ENCODE measurements at regions not wholly inside any gene's neighbourhood (a gene's known extent, or its start where the extent isn't known, plus 50 kb on each side); places are given as distances from the start of the nearest gene placed in this dataset.
A peak's percentile ranks its signal among the peaks of the same experiment; 100 is the strongest.

DNA sequence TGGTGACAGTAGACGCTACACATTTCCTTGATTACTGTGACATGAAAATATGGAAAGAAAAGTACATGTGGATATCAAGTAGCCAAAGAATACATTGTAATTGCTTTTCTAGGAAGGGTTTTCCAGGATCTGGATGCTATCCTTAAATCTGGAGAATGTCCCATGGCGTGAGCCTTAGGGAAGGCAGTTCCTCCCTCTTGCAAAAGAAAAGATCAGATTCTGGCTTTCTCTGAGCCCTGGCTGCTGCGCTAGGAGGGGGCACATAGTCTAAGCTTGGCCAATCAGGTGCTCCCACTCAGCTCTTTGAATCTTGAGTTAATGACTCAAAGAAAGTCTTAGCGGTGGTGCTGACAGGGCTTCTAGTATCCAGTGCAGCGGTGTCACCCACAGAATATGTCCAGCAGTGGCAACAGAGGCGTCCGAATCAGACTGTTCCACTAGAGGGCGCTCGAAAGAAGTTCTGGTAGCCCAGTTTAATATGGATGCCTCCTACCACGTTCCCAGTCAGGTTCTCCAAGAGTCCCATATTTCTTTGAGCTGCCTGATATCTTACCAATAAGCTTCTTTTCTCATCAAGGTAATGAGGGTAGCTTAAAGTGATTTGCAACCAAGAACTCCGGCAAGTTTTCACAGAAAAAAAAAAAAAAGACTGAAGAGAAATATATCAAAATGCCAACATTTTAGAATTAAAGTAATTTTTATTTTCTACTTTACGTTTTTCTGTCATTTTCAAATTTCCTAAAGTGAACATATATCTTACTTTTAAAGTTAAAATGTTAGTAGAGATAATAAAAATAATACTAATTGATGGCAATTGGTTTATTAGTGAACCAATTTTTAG is 213.4 kb upstream of the S100G start:
- TF ChIP-seq ZFX (IDR thresholded peaks at IDR 0.05), result no peak
- TF ChIP-seq, protein P1, sequence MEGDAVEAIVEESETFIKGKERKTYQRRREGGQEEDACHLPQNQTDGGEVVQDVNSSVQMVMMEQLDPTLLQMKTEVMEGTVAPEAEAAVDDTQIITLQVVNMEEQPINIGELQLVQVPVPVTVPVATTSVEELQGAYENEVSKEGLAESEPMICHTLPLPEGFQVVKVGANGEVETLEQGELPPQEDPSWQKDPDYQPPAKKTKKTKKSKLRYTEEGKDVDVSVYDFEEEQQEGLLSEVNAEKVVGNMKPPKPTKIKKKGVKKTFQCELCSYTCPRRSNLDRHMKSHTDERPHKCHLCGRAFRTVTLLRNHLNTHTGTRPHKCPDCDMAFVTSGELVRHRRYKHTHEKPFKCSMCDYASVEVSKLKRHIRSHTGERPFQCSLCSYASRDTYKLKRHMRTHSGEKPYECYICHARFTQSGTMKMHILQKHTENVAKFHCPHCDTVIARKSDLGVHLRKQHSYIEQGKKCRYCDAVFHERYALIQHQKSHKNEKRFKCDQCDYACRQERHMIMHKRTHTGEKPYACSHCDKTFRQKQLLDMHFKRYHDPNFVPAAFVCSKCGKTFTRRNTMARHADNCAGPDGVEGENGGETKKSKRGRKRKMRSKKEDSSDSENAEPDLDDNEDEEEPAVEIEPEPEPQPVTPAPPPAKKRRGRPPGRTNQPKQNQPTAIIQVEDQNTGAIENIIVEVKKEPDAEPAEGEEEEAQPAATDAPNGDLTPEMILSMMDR (conservative IDR thresholded peaks at IDR 0.05), result peak; percentile 73
- H3K27ac ChIP-seq, result no peak overlapping the region

DNA sequence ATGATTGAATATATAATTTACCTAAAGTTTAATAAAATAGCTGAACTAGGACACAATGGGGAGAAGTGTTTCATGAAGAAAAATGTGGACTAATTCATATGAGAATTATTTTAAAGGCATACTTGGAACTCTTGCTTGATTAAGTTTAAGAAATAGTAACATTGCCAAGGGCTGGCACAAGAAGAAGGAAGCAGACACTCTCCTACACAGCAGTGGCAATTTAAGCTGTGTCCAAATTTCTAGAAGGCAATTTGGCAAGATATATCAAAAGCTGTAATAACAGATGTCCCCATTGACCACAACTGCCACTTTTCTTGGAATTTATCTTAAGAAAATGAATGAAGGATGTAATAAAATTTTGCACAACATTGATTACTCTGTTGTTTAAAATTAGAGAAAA is 209.5 kb upstream of the S100G start:
- TF ChIP-seq ZFX (IDR thresholded peaks at IDR 0.05), result no peak
- TF ChIP-seq, protein P1 (conservative IDR thresholded peaks at IDR 0.05), result no peak

DNA sequence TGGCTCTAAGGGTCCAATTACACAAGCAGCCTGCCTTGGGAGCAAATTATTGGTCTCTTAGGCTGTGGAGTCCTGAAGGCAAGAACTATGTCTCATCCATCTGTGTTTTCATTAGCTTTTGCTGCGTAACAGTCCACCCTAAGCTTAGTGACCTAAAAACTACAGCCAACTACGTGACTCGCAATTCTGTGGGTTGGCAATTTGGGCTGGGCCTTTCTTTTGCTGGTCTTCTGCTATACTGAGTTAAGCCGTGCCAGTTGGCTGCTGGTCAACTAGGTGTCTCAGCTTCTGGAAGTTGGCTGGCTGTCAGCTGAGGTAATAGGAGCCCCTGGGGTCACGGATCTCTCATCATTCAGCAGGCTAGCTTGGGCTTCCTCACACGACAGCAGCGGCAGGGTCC is 205.6 kb upstream of the S100G start:
- TF ChIP-seq ZFX (IDR thresholded peaks at IDR 0.05), result no peak
- TF ChIP-seq, protein P1 (conservative IDR thresholded peaks at IDR 0.05), result no peak
- no peak overlapping the region for H3K27ac ChIP-seq

More for the DNA sequence above, 209.5 kb upstream of the S100G start:
- no peak overlapping the region for H3K27ac ChIP-seq

DNA sequence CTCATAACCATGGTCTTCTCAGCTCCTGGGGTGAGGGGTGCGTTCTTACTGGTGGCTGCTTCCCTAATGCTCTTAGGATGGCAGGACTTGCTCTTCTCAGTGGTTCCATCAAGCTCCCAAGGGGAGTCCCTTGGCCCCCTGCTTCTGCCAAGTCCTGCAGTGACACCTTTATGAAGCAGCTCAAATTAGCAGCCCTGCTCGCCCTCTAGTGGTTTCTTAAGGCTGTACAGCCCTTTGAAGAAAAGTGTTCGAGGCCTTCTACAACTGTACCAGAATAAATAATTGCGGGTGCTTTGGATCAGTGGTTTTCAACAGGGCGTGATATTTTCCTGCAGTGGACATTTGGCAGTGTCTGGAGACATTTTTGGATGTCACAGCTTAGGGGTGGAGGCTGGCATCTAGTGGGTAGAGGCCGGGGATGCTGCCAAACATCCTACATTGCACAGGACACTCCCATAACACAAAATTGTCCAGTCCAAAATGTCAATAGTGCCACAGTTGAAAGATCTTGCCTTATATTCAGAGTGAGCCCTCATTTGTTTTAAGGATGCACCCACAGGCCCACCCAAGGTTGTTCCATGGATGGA is 204.7 kb upstream of the S100G start:
- no peak for TF ChIP-seq ZFX (IDR thresholded peaks at IDR 0.05)
- TF ChIP-seq, protein P1 (conservative IDR thresholded peaks at IDR 0.05), result peak; percentile 76
- H3K27ac ChIP-seq, result no peak overlapping the region

DNA sequence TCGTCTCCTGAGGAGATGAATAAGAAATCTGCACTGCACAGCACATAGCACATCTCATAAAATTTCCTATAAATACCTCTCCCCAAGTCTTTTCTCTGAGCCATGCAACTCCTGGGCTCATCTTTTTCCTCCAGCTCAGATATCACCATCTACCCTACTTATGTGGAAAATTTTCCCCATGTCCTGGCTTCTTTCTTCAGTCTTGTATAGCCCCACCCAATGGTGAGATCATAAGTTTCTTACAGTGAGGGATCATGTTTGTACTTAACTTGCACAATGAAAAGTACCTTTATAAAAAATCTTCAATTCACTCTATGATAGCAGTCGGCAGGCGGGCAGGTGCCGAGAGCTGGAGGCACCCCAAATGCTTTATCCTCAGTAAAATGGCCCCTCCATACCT is 198.6 kb upstream of the S100G start:
- TF ChIP-seq ZFX (IDR thresholded peaks at IDR 0.05), result no peak
- TF ChIP-seq, protein P1 (conservative IDR thresholded peaks at IDR 0.05), result no peak

DNA sequence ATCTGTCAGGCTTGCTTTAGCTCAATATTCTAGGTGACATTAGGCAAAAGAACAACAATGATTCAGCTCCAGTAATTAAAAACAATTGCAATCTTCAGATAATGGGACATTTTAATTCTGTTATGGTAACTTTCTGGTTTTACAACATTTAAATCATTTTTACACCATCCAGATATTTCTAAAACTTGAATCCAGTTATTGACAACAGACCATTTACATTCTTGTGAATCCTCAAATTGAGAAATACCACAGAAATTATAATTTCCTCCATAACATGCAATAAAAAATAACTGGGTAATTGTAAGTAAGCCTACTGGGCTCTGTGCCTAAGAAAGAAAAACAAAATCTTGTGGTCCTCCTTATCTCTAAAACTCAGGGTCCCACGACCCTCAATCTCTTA is 195.0 kb upstream of the S100G start:
- H3K27ac ChIP-seq, result no peak overlapping the region
- TF ChIP-seq ZFX (IDR thresholded peaks at IDR 0.05), result no peak
- TF ChIP-seq, protein P1 (conservative IDR thresholded peaks at IDR 0.05), result no peak

More for the DNA sequence above, 198.6 kb upstream of the S100G start:
- no peak overlapping the region for H3K27ac ChIP-seq

DNA sequence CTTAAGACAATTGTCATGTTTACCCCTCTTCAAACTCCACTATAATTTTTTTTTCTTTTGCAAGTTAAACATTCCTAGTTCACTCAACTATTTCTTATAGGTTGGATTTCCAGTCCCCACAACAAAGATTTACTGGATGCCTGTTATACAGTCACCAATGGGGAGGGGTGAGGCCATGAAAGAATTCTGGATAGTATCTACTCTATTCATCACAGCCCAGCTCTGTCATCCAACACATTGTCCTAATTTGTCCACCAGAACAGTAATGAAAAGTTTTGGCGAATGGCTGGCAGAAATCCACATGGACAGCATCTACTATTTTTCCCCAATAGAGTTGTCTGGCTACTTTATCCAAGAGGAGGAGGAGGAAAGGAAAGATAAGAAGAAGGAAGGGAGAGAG is 192.7 kb upstream of the S100G start:
- H3K27ac ChIP-seq, result no peak overlapping the region
- TF ChIP-seq, protein P1 (conservative IDR thresholded peaks at IDR 0.05), result no peak
- TF ChIP-seq ZFX (IDR thresholded peaks at IDR 0.05), result no peak
